ENCODE measurements at regions not wholly inside any gene's neighbourhood (a gene's known extent, or its start where the extent isn't known, plus 50 kb on each side); places are given as distances from the start of the nearest gene placed in this dataset.

DNA sequence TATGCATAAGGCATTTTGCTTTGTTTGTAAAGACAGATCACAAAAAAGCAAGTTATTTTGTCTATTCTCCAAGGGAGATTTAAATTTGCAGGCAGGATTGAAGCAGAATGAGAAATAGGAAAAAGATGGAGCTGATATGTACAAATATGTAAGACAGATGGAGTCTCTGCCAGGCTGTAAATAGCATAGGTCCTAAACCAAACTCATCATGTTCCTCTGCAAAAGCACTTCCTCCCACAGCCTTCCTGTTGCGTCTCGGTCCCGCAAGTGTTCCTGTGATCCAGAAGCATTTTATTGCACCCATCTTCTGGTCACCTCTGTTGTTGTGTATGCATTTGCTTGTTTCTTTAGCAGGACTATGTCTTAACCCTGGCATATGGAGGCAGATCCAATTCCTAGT lies 95.7 kb upstream of the CLDN10 start (continued):
- TF ChIP-seq, protein P1, sequence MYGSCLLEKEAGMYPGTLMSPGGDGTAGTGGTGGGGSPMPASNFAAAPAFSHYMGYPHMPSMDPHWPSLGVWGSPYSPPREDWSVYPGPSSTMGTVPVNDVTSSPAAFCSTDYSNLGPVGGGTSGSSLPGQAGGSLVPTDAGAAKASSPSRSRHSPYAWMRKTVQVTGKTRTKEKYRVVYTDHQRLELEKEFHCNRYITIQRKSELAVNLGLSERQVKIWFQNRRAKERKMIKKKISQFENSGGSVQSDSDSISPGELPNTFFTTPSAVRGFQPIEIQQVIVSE (CRISPR knock-in tag; IDR thresholded peaks at IDR 0.05; ENCODE audit: borderline replicate concordance) = no peak
- TF ChIP-seq, protein P2, sequence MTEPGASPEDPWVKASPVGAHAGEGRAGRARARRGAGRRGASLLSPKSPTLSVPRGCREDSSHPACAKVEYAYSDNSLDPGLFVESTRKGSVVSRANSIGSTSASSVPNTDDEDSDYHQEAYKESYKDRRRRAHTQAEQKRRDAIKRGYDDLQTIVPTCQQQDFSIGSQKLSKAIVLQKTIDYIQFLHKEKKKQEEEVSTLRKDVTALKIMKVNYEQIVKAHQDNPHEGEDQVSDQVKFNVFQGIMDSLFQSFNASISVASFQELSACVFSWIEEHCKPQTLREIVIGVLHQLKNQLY (CRISPR knock-in tag; IDR thresholded peaks at IDR 0.05) = no peak
- TF ChIP-seq SP1 (CRISPR knock-in tag; conservative IDR thresholded peaks at IDR 0.05) (no peak), GRHL2 (CRISPR knock-in tag; IDR thresholded peaks at IDR 0.05; ENCODE audit: insufficient replicate concordance, severe bottlenecking) (no peak), ZNF219 (CRISPR knock-in tag; IDR thresholded peaks at IDR 0.05; ENCODE audit: borderline replicate concordance) (no peak), KAT7 (CRISPR knock-in tag; IDR thresholded peaks at IDR 0.05; ENCODE audit: borderline replicate concordance) (no peak), ZNF232 (CRISPR knock-in tag; IDR thresholded peaks at IDR 0.05) (no peak), TEAD4 (CRISPR knock-in tag; IDR thresholded peaks at IDR 0.05) (no peak), TCF7 (CRISPR knock-in tag; IDR thresholded peaks at IDR 0.05; ENCODE audit: low read depth) (no peak), CREM (CRISPR knock-in tag; IDR thresholded peaks at IDR 0.05) (no peak)
- TF ChIP-seq, protein P3, sequence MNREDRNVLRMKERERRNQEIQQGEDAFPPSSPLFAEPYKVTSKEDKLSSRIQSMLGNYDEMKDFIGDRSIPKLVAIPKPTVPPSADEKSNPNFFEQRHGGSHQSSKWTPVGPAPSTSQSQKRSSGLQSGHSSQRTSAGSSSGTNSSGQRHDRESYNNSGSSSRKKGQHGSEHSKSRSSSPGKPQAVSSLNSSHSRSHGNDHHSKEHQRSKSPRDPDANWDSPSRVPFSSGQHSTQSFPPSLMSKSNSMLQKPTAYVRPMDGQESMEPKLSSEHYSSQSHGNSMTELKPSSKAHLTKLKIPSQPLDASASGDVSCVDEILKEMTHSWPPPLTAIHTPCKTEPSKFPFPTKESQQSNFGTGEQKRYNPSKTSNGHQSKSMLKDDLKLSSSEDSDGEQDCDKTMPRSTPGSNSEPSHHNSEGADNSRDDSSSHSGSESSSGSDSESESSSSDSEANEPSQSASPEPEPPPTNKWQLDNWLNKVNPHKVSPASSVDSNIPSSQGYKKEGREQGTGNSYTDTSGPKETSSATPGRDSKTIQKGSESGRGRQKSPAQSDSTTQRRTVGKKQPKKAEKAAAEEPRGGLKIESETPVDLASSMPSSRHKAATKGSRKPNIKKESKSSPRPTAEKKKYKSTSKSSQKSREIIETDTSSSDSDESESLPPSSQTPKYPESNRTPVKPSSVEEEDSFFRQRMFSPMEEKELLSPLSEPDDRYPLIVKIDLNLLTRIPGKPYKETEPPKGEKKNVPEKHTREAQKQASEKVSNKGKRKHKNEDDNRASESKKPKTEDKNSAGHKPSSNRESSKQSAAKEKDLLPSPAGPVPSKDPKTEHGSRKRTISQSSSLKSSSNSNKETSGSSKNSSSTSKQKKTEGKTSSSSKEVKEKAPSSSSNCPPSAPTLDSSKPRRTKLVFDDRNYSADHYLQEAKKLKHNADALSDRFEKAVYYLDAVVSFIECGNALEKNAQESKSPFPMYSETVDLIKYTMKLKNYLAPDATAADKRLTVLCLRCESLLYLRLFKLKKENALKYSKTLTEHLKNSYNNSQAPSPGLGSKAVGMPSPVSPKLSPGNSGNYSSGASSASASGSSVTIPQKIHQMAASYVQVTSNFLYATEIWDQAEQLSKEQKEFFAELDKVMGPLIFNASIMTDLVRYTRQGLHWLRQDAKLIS (CRISPR knock-in tag; IDR thresholded peaks at IDR 0.05; ENCODE audit: borderline replicate concordance) = no peak
- TF ChIP-seq, protein P4, sequence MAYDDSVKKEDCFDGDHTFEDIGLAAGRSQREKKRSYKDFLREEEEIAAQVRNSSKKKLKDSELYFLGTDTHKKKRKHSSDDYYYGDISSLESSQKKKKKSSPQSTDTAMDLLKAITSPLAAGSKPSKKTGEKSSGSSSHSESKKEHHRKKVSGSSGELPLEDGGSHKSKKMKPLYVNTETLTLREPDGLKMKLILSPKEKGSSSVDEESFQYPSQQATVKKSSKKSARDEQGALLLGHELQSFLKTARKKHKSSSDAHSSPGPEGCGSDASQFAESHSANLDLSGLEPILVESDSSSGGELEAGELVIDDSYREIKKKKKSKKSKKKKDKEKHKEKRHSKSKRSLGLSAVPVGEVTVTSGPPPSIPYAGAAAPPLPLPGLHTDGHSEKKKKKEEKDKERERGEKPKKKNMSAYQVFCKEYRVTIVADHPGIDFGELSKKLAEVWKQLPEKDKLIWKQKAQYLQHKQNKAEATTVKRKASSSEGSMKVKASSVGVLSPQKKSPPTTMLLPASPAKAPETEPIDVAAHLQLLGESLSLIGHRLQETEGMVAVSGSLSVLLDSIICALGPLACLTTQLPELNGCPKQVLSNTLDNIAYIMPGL (CRISPR knock-in tag; IDR thresholded peaks at IDR 0.05) = no peak
- TF ChIP-seq, protein P5, sequence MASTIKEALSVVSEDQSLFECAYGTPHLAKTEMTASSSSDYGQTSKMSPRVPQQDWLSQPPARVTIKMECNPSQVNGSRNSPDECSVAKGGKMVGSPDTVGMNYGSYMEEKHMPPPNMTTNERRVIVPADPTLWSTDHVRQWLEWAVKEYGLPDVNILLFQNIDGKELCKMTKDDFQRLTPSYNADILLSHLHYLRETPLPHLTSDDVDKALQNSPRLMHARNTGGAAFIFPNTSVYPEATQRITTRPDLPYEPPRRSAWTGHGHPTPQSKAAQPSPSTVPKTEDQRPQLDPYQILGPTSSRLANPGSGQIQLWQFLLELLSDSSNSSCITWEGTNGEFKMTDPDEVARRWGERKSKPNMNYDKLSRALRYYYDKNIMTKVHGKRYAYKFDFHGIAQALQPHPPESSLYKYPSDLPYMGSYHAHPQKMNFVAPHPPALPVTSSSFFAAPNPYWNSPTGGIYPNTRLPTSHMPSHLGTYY (CRISPR knock-in tag; IDR thresholded peaks at IDR 0.05) = no peak
- TF ChIP-seq, protein P6, sequence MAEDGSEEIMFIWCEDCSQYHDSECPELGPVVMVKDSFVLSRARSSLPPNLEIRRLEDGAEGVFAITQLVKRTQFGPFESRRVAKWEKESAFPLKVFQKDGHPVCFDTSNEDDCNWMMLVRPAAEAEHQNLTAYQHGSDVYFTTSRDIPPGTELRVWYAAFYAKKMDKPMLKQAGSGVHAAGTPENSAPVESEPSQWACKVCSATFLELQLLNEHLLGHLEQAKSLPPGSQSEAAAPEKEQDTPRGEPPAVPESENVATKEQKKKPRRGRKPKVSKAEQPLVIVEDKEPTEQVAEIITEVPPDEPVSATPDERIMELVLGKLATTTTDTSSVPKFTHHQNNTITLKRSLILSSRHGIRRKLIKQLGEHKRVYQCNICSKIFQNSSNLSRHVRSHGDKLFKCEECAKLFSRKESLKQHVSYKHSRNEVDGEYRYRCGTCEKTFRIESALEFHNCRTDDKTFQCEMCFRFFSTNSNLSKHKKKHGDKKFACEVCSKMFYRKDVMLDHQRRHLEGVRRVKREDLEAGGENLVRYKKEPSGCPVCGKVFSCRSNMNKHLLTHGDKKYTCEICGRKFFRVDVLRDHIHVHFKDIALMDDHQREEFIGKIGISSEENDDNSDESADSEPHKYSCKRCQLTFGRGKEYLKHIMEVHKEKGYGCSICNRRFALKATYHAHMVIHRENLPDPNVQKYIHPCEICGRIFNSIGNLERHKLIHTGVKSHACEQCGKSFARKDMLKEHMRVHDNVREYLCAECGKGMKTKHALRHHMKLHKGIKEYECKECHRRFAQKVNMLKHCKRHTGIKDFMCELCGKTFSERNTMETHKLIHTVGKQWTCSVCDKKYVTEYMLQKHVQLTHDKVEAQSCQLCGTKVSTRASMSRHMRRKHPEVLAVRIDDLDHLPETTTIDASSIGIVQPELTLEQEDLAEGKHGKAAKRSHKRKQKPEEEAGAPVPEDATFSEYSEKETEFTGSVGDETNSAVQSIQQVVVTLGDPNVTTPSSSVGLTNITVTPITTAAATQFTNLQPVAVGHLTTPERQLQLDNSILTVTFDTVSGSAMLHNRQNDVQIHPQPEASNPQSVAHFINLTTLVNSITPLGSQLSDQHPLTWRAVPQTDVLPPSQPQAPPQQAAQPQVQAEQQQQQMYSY (CRISPR knock-in tag; IDR thresholded peaks at IDR 0.05) = no peak
- TF ChIP-seq, protein P7, sequence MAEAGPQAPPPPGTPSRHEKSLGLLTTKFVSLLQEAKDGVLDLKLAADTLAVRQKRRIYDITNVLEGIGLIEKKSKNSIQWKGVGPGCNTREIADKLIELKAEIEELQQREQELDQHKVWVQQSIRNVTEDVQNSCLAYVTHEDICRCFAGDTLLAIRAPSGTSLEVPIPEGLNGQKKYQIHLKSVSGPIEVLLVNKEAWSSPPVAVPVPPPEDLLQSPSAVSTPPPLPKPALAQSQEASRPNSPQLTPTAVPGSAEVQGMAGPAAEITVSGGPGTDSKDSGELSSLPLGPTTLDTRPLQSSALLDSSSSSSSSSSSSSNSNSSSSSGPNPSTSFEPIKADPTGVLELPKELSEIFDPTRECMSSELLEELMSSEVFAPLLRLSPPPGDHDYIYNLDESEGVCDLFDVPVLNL (CRISPR knock-in tag; IDR thresholded peaks at IDR 0.05; ENCODE audit: borderline replicate concordance, low read depth) = no peak
